Loucy (cell line): ENCODE measurements at regions not wholly inside any gene's neighbourhood (a gene's known extent, or its start where the extent isn't known, plus 50 kb on each side); places are given as distances from the start of the nearest gene placed in this dataset.

Experiments used
- H2AFZ ChIP-seq: fragments of 200-600 bp; sonication (generic); 2 replicates; pipeline ENCODE4 v1.6.0; 2016; ENCODE audit warnings: antibody characterized with exemption, mild to moderate bottlenecking, low read length, moderate library complexity
- H3F3A ChIP-seq: fragments of 200-600 bp; 2 replicates; pipeline ENCODE4 v1.6.0; 2016; ENCODE audit warnings: antibody characterized with exemption, low read depth, mild to moderate bottlenecking
- H3K27me3 ChIP-seq: fragments of 200-600 bp; sonication (generic); 2 replicates; pipeline ENCODE4 v1.6.1; 2014; ENCODE audit warnings: low read length, mild to moderate bottlenecking; ENCODE audit not compliant: insufficient read depth, poor library complexity, severe bottlenecking
- H3K36me3 ChIP-seq: fragments of 200-600 bp; sonication (generic); 2 replicates; pipeline ENCODE4 v1.6.1; 2016; ENCODE audit warnings: low read length; ENCODE audit not compliant: insufficient read depth
- H3K4me1 ChIP-seq: fragments of 200-600 bp; sonication (generic); 2 replicates; pipeline ENCODE4 v1.5.1; 2014; ENCODE audit warnings: low read length, mild to moderate bottlenecking; ENCODE audit not compliant: insufficient read depth, poor library complexity, severe bottlenecking
- H3K4me2 ChIP-seq: fragments of 200-600 bp; sonication (generic); 2 replicates; pipeline ENCODE4 v1.6.0; 2014; ENCODE audit warnings: antibody characterized with exemption, low read length, low read depth, mild to moderate bottlenecking; ENCODE audit not compliant: poor library complexity, severe bottlenecking
- H3K4me3 ChIP-seq: fragments of 200-600 bp; sonication (generic); 2 replicates; pipeline ENCODE4 v1.5.1; 2014; ENCODE audit warnings: low read length, mild to moderate bottlenecking, mixed read lengths; ENCODE audit not compliant: poor library complexity, severe bottlenecking
- H3K79me2 ChIP-seq: fragments of 200-600 bp; sonication (generic); 2 replicates; pipeline ENCODE4 v1.6.1; 2014; ENCODE audit warnings: low read length; ENCODE audit not compliant: insufficient read depth
- H3K9ac ChIP-seq: fragments of 200-600 bp; sonication (generic); 2 replicates; pipeline ENCODE4 v1.6.0; 2014; ENCODE audit warnings: mild to moderate bottlenecking, low read depth, low read length, moderate library complexity; ENCODE audit not compliant: poor library complexity, severe bottlenecking
- H3K9me2 ChIP-seq: fragments of 200-600 bp; sonication (generic); replicated peaks from 2 replicates; pipeline ENCODE4 v1.6.1; 2016; ENCODE audit warnings: low read depth, low read length, mixed read lengths
- H3K9me3 ChIP-seq: fragments of 200-600 bp; sonication (generic); 2 replicates; pipeline ENCODE4 v1.6.1; 2014; ENCODE audit warnings: mild to moderate bottlenecking, antibody characterized with exemption, low read length, low read depth; ENCODE audit not compliant: insufficient read depth
- H4K20me1 ChIP-seq: fragments of 200-600 bp; sonication (generic); 2 replicates; pipeline ENCODE4 v1.6.0; 2014; ENCODE audit warnings: antibody characterized with exemption, low read length, mild to moderate bottlenecking; ENCODE audit not compliant: insufficient read depth, poor library complexity, severe bottlenecking
- EZH2phosphoT487 ChIP-seq: fragments of 200-600 bp; IDR thresholded peaks from 2 replicates; pipeline ENCODE4 v1.6.1; 2018; ENCODE audit warnings: antibody characterized with exemption, mild to moderate bottlenecking, moderate library complexity, borderline replicate concordance
- TF ChIP-seq, protein P1 (sequence below): fragments of 200-600 bp; sonication (generic); conservative IDR thresholded peaks from 2 replicates; pipeline ENCODE4 v1.5.1; 2014; ENCODE audit warnings: mild to moderate bottlenecking, antibody characterized with exemption, low read length

DNA sequence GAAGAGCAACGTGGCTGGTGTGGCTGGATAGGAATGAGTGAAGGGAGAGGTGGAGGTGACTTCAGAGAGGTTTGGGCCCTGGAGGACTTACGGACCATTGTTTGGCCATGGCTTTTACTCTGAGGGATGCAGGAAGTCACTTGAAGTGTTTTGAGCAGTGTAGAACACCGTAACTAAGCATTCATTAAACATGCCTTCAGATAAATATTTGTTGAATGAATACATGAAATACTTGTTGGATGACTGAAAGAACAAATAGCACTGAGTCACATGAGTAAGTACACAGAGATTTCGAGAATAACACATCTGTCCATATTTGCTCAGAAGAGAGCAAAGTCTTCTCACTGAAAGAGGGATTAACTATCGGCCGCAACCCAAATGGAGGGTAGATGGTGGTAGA is 182.7 kb upstream of the SNX19 start:
- no peaks in the 10 kb centered on the region for H3K9me2 ChIP-seq
- no peak overlapping the region for H3K9ac ChIP-seq
- no peaks in the 10 kb centered on the region for H4K20me1 ChIP-seq
- no peaks in the 10 kb centered on the region for H3K79me2 ChIP-seq
- H3K27me3 ChIP-seq, result no peaks in the 10 kb centered on the region
- no peak overlapping the region for H3K4me3 ChIP-seq
- H3K4me1 ChIP-seq, result no peaks in the 10 kb centered on the region
- H3K4me2 ChIP-seq, result no peak overlapping the region
- H3K36me3 ChIP-seq, result no peaks in the 10 kb centered on the region
- H2AFZ ChIP-seq, result no peak overlapping the region
- TF ChIP-seq EZH2phosphoT487, result no peak
- TF ChIP-seq, protein P1, sequence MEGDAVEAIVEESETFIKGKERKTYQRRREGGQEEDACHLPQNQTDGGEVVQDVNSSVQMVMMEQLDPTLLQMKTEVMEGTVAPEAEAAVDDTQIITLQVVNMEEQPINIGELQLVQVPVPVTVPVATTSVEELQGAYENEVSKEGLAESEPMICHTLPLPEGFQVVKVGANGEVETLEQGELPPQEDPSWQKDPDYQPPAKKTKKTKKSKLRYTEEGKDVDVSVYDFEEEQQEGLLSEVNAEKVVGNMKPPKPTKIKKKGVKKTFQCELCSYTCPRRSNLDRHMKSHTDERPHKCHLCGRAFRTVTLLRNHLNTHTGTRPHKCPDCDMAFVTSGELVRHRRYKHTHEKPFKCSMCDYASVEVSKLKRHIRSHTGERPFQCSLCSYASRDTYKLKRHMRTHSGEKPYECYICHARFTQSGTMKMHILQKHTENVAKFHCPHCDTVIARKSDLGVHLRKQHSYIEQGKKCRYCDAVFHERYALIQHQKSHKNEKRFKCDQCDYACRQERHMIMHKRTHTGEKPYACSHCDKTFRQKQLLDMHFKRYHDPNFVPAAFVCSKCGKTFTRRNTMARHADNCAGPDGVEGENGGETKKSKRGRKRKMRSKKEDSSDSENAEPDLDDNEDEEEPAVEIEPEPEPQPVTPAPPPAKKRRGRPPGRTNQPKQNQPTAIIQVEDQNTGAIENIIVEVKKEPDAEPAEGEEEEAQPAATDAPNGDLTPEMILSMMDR, result no peak
- H3K9me3 ChIP-seq, result no peaks in the 10 kb centered on the region
- H3F3A ChIP-seq, result no peaks in the 10 kb centered on the region

GRCh38 chr11:131099746-131100145 is 183.5 kb upstream of the SNX19 start:
- Histone ChIP-seq H3K9me2 (no peaks in the 10 kb centered on the region), H3K36me3 (no peaks in the 10 kb centered on the region), H3K27me3 (no peaks in the 10 kb centered on the region)

GRCh38 chr11:131108760-131109159 is 192.5 kb upstream of the SNX19 start:
- Histone ChIP-seq H3F3A (no peaks in the 10 kb centered on the region), H3K4me2 (no peak overlapping the region), H3K4me3 (no peak overlapping the region), H3K4me1 (no peaks in the 10 kb centered on the region), H3K9ac (no peak overlapping the region), H3K36me3 (no peaks in the 10 kb centered on the region), H4K20me1 (no peaks in the 10 kb centered on the region), H3K79me2 (no peaks in the 10 kb centered on the region), H2AFZ (no peak overlapping the region), H3K9me3 (peaks cover 10% of the 10 kb centered on the region; the same call in 1 of the 2 replicates), H3K27me3 (no peaks in the 10 kb centered on the region), H3K9me2 (no peaks in the 10 kb centered on the region)
- TF ChIP-seq, protein P1, result no peak
- no peak for TF ChIP-seq EZH2phosphoT487

More at GRCh38 chr11:131099746-131100145, 183.5 kb upstream of the SNX19 start:
- no peak overlapping the region for H3K4me2 ChIP-seq
- no peak overlapping the region for H2AFZ ChIP-seq
- no peaks in the 10 kb centered on the region for H3F3A ChIP-seq
- H3K4me3 ChIP-seq, result no peak overlapping the region
- H3K79me2 ChIP-seq, result no peaks in the 10 kb centered on the region
- H3K4me1 ChIP-seq, result no peaks in the 10 kb centered on the region
- H3K9me3 ChIP-seq, result no peaks in the 10 kb centered on the region
- TF ChIP-seq EZH2phosphoT487, result no peak
- TF ChIP-seq, protein P1, result no peak
- H3K9ac ChIP-seq, result no peak overlapping the region
- no peaks in the 10 kb centered on the region for H4K20me1 ChIP-seq
